Neural cell (in vitro differentiated cells): ENCODE measurements at regions not wholly inside any gene's neighbourhood (a gene's known extent, or its start where the extent isn't known, plus 50 kb on each side); places are given as distances from the start of the nearest gene placed in this dataset.

Experiments
- H2AFZ ChIP-seq: fragments of 200-600, 300-800 bp; sonication (generic), shearing (Covaris generic); 2 replicates; pipeline ENCODE4 v1.6.0; 2014; ENCODE audit warnings: low read depth, mild to moderate bottlenecking, antibody characterized with exemption, low read length, moderate library complexity
- H3F3A ChIP-seq: fragments of 200-600 bp; shearing (Covaris generic); 2 replicates; pipeline ENCODE4 v1.6.1; 2016; ENCODE audit warnings: mild to moderate bottlenecking, moderate library complexity, mixed read lengths, antibody characterized with exemption, low read length; ENCODE audit not compliant: insufficient read depth, poor library complexity, severe bottlenecking
- H3K27ac ChIP-seq: fragments of 200-600, 300-800 bp; sonication (generic), shearing (Covaris generic); 2 replicates; pipeline ENCODE4 v1.5.1; 2014; ENCODE audit warnings: mild to moderate bottlenecking, low read length, moderate library complexity
- H3K27me3 ChIP-seq: fragments of 300-800, 200-600 bp; sonication (generic), shearing (Covaris generic); 2 replicates; pipeline ENCODE4 v1.6.0; 2014; ENCODE audit warnings: mild to moderate bottlenecking, low read depth, low read length, moderate library complexity; ENCODE audit not compliant: insufficient read depth
- H3K36me3 ChIP-seq: fragments of 300-800, 200-600 bp; sonication (generic), shearing (Covaris generic); 2 replicates; pipeline ENCODE4 v1.5.1; 2014; ENCODE audit warnings: mild to moderate bottlenecking, antibody characterized with exemption, low read length, moderate library complexity; ENCODE audit not compliant: insufficient read depth
- H3K4me2 ChIP-seq: fragments of 300-800, 200-600 bp; sonication (generic), shearing (Covaris generic); 2 replicates; pipeline ENCODE4 v1.6.0; 2014; ENCODE audit warnings: mild to moderate bottlenecking, low read length
- H3K4me3 ChIP-seq: fragments of 300-800, 200-600 bp; sonication (generic), shearing (Covaris generic); 2 replicates; pipeline ENCODE4 v1.5.1; 2014; ENCODE audit warnings: mild to moderate bottlenecking, low read length, moderate library complexity
- H3K79me2 ChIP-seq: fragments of 200-600 bp; shearing (Covaris generic); replicated peaks from 2 replicates; pipeline ENCODE4 v1.6.0; 2014; ENCODE audit warnings: mild to moderate bottlenecking, low read length, moderate library complexity; ENCODE audit not compliant: insufficient read depth
- H3K9ac ChIP-seq: fragments of 300-800, 200-600 bp; sonication (generic), shearing (Covaris generic); 2 replicates; pipeline ENCODE4 v1.6.1; 2016; ENCODE audit warnings: mild to moderate bottlenecking, low read length, mixed read lengths
- H3K9me2 ChIP-seq: fragments of 200-600 bp; shearing (Covaris generic); 2 replicates; pipeline ENCODE4 v1.6.1; 2016; ENCODE audit warnings: mild to moderate bottlenecking, low read length, mixed read lengths; ENCODE audit not compliant: insufficient read depth
- H3K9me3 ChIP-seq: fragments of 200-600, 300-800 bp; sonication (generic), shearing (Covaris generic); 2 replicates; pipeline ENCODE4 v1.6.1; 2016; ENCODE audit warnings: mild to moderate bottlenecking, mixed run types, low read length, moderate library complexity, mixed read lengths
- H4K20me1 ChIP-seq: fragments of 200-600 bp; shearing (Covaris generic); 2 replicates; pipeline ENCODE4 v1.6.1; 2016; ENCODE audit warnings: mild to moderate bottlenecking, mixed run types; ENCODE audit not compliant: insufficient read depth
- EP300 ChIP-seq: fragments of 450-650 bp; conservative IDR thresholded peaks from 2 replicates; pipeline ENCODE4 v1.6.1; 2014; ENCODE audit warnings: antibody characterized with exemption, mild to moderate bottlenecking, moderate library complexity; ENCODE audit not compliant: poor library complexity, severe bottlenecking
- EZH2 ChIP-seq: fragments of 200-600, 300-800 bp; shearing (Covaris generic), sonication (generic); IDR thresholded peaks from 2 replicates; pipeline ENCODE4 v1.6.1; 2014; ENCODE audit warnings: antibody characterized with exemption, low read length, borderline replicate concordance, mild to moderate bottlenecking; ENCODE audit not compliant: insufficient read depth, poor library complexity, severe bottlenecking
- MXI1 ChIP-seq: fragments of 450-650 bp; conservative IDR thresholded peaks from 2 replicates; pipeline ENCODE4 v1.6.1; 2014; ENCODE audit warnings: antibody characterized with exemption, mild to moderate bottlenecking; ENCODE audit not compliant: poor library complexity, severe bottlenecking
- POLR2AphosphoS5 ChIP-seq: IDR thresholded peaks from 2 replicates; pipeline ENCODE4 v1.6.1; 2012
- RAD21 ChIP-seq: fragments of 450-650 bp; conservative IDR thresholded peaks from 2 replicates; pipeline ENCODE4 v1.6.1; 2014; ENCODE audit warnings: antibody characterized with exemption, mild to moderate bottlenecking, moderate library complexity
- SMC3 ChIP-seq: fragments of 450-650 bp; conservative IDR thresholded peaks from 2 replicates; pipeline ENCODE4 v1.6.1; 2014; ENCODE audit warnings: antibody characterized with exemption, mild to moderate bottlenecking, moderate library complexity; ENCODE audit not compliant: poor library complexity
- TAF1 ChIP-seq: IDR thresholded peaks from 2 replicates; pipeline ENCODE4 v1.6.1; 2012; ENCODE audit warnings: low read depth
- TF ChIP-seq, protein P1 (sequence below): fragments of 450-650 bp; IDR thresholded peaks from 2 replicates; pipeline ENCODE4 v1.5.1; 2014; ENCODE audit warnings: antibody characterized with exemption, mild to moderate bottlenecking, moderate library complexity; ENCODE audit not compliant: poor library complexity, severe bottlenecking
- TF ChIP-seq, protein P2 (sequence below): IDR thresholded peaks from 2 replicates; pipeline ENCODE4 v1.6.1; 2012; ENCODE audit warnings: borderline replicate concordance

DNA sequence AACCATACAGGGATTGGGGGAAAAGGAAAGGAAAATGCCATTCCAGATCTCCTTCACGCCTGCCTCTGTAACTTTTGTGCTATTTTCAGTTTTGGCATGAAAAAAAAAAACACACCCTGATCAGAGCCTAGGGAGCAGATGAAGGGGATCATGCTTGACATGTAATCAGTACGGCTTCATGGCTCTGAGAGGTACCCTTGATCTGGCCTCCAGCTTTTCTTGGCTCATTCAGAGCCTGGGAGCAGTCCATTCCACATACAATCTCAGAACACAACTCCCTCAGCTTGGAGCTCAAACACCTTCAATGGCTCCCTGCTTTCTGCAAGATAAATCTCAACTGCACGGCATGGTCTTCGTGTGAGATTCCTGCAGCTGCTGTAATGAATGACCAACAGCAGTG, 422.8 kb upstream of the ZMIZ1 start:
- H3K27ac ChIP-seq = no peak overlapping the region
- no peaks in the 10 kb centered on the region for H3K9me3 ChIP-seq
- no peaks in the 10 kb centered on the region for H3K9me2 ChIP-seq
- H3K4me2 ChIP-seq = no peak overlapping the region
- no peak overlapping the region for H2AFZ ChIP-seq
- no peaks in the 10 kb centered on the region for H3K27me3 ChIP-seq
- no peak overlapping the region for H3K4me3 ChIP-seq
- TF ChIP-seq, protein P1, sequence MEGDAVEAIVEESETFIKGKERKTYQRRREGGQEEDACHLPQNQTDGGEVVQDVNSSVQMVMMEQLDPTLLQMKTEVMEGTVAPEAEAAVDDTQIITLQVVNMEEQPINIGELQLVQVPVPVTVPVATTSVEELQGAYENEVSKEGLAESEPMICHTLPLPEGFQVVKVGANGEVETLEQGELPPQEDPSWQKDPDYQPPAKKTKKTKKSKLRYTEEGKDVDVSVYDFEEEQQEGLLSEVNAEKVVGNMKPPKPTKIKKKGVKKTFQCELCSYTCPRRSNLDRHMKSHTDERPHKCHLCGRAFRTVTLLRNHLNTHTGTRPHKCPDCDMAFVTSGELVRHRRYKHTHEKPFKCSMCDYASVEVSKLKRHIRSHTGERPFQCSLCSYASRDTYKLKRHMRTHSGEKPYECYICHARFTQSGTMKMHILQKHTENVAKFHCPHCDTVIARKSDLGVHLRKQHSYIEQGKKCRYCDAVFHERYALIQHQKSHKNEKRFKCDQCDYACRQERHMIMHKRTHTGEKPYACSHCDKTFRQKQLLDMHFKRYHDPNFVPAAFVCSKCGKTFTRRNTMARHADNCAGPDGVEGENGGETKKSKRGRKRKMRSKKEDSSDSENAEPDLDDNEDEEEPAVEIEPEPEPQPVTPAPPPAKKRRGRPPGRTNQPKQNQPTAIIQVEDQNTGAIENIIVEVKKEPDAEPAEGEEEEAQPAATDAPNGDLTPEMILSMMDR = no peak
- TF ChIP-seq TAF1 (no peak), EZH2 (no peak)
- H4K20me1 ChIP-seq = no peaks in the 10 kb centered on the region
- no peaks in the 10 kb centered on the region for H3F3A ChIP-seq
- H3K9ac ChIP-seq = no peak overlapping the region
- no peaks in the 10 kb centered on the region for H3K36me3 ChIP-seq
- H3K79me2 ChIP-seq = no peaks in the 10 kb centered on the region

DNA sequence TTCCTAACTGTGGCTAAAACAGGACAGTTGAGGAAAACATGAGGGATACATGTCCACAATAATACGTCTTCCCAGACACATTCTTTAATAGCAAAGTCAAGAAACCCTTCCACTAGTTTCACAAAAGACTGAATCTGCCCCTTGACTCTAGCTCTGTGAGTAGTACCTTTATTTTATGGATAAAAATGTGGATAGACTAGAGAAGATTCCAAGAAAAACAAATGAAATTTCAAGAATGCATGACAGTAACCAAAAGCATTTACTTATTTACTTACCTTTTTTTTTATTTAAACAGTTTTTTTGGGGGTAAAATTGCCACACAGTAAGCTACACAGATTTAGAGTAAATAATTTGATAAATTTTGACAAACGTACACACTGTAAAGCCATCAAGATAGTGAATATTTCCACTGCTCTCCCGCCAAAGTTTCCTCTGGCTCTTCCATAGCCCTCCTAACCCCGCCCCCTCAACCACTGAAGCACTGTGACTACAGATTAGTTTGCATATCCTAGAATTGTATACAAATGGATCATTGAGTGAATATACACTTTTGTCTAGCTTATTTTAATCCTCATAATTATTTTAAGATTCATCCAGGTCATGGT, 420.4 kb upstream of the ZMIZ1 start:
- Histone ChIP-seq H3K79me2 (no peaks in the 10 kb centered on the region), H4K20me1 (no peaks in the 10 kb centered on the region), H3F3A (no peaks in the 10 kb centered on the region), H3K36me3 (no peaks in the 10 kb centered on the region), H3K9me3 (no peaks in the 10 kb centered on the region), H3K4me2 (no peak overlapping the region), H3K27ac (no peak overlapping the region), H3K9me2 (no peaks in the 10 kb centered on the region), H2AFZ (no peak overlapping the region), H3K27me3 (no peaks in the 10 kb centered on the region), H3K9ac (no peak overlapping the region), H3K4me3 (no peak overlapping the region)
- TF ChIP-seq POLR2AphosphoS5 = no peak
- TF ChIP-seq, protein P1 = no peak
- TF ChIP-seq, protein P2, sequence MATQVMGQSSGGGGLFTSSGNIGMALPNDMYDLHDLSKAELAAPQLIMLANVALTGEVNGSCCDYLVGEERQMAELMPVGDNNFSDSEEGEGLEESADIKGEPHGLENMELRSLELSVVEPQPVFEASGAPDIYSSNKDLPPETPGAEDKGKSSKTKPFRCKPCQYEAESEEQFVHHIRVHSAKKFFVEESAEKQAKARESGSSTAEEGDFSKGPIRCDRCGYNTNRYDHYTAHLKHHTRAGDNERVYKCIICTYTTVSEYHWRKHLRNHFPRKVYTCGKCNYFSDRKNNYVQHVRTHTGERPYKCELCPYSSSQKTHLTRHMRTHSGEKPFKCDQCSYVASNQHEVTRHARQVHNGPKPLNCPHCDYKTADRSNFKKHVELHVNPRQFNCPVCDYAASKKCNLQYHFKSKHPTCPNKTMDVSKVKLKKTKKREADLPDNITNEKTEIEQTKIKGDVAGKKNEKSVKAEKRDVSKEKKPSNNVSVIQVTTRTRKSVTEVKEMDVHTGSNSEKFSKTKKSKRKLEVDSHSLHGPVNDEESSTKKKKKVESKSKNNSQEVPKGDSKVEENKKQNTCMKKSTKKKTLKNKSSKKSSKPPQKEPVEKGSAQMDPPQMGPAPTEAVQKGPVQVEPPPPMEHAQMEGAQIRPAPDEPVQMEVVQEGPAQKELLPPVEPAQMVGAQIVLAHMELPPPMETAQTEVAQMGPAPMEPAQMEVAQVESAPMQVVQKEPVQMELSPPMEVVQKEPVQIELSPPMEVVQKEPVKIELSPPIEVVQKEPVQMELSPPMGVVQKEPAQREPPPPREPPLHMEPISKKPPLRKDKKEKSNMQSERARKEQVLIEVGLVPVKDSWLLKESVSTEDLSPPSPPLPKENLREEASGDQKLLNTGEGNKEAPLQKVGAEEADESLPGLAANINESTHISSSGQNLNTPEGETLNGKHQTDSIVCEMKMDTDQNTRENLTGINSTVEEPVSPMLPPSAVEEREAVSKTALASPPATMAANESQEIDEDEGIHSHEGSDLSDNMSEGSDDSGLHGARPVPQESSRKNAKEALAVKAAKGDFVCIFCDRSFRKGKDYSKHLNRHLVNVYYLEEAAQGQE = no peak
- no peak for TF ChIP-seq RAD21
- no peak for TF ChIP-seq MXI1
- no peak for TF ChIP-seq SMC3
- TF ChIP-seq EP300 = no peak
- no peak for TF ChIP-seq EZH2
- TF ChIP-seq TAF1 = no peak
